HCT116 (cell line): ENCODE measurements at regions not wholly inside any gene's neighbourhood (a gene's known extent, or its start where the extent isn't known, plus 50 kb on each side); places are given as distances from the start of the nearest gene placed in this dataset.

Experiments used
- ATAC-seq: fragments of 200-7000 bp; cut with Tn5 transposase; 2 replicates; pipeline ENCODE4 v1.9.1; 2020; ENCODE audit warnings: mild to moderate bottlenecking, moderate library complexity
- BruUV-seq: library from RNA; stranded (reverse); fragments of 400-500 nt; replicated peaks from 2 replicates; lab custom pipeline; 2021; lab: Mats Ljungman, UMichigan
- CTCF ChIA-PET: fragments of 300-600 bp; sonication (Branson Sonifier 250); formaldehyde crosslinking; loops from one replicate; lab custom pipeline; 2021; ENCODE audit warnings: antibody characterized with exemption; lab: Charles Lee
- POLR2A ChIA-PET: fragments of 300-600, 350-600 bp; sonication (Branson Sonifier 250); formaldehyde crosslinking; loops from one replicate; lab custom pipeline; 2021; ENCODE audit warnings: antibody characterized with exemption; lab: Charles Lee
- RAD21 ChIA-PET, 2 experiments: fragments of 300-600 bp; sonication (Branson Sonifier 250); formaldehyde crosslinking; loops; one replicate each; lab custom pipeline; 2023; ENCODE audit warnings: low total read pairs in 2 of 2; ENCODE audit not compliant: uncharacterized antibody in 2 of 2, unreplicated experiment in 2 of 2, low non-redundant PET in 1 of 2; lab: Charles Lee
- DNase-seq: peaks from one replicate; pipeline ENCODE4 v3.0.0-alpha.2; 2010; ENCODE audit warnings: low read depth, low spot score
- H2AFZ ChIP-seq: fragments of 200-600 bp; shearing (Covaris generic), sonication (generic); 2 replicates; pipeline ENCODE4 v1.6.1; 2017; ENCODE audit warnings: low read depth, mixed run types, mixed read lengths, antibody characterized with exemption, low read length; ENCODE audit not compliant: poor library complexity, severe bottlenecking
- H3K27ac ChIP-seq: 2 replicates; pipeline ENCODE4 v1.5.1; 2012; ENCODE audit warnings: low read depth, low read length
- H3K27me3 ChIP-seq: fragments of 200-600 bp; sonication (generic); 2 replicates; pipeline ENCODE4 v1.6.1; 2016; ENCODE audit warnings: mixed run types, low read length, mixed read lengths; ENCODE audit not compliant: insufficient read depth
- H3K36me3 ChIP-seq, 2 experiments: fragments of 200-500 bp in 1 of 2; fragments of 200-600 bp in 1 of 2; sonication (Bioruptor generic) in 1 of 2; sonication (generic) in 1 of 2; 2 replicates each; pipeline versions ENCODE4 v1.5.1 to v1.6.1; 2014 to 2016; ENCODE audit warnings: low read length in 2 of 2, inconsistent platforms in 1 of 2, mixed read lengths in 1 of 2, mixed run types in 1 of 2; ENCODE audit not compliant: insufficient read depth in 2 of 2, control insufficient read depth in 1 of 2
- H3K4me1 ChIP-seq, 2 experiments: fragments of 200-600 bp in 1 of 2; sonication (generic) in 1 of 2; 2 replicates each; pipeline versions ENCODE4 v1.5.1 to v1.6.1; 2012 to 2017; ENCODE audit warnings: low read length in 2 of 2, inconsistent platforms in 1 of 2, mild to moderate bottlenecking in 1 of 2, mixed read lengths in 1 of 2, mixed run types in 1 of 2, moderate library complexity in 1 of 2; ENCODE audit not compliant: insufficient read depth in 2 of 2, control insufficient read depth in 1 of 2
- H3K4me2 ChIP-seq: fragments of 200-600 bp; sonication (generic); 2 replicates; pipeline ENCODE4 v1.6.1; 2017; ENCODE audit warnings: mixed run types, low read length, mixed read lengths
- H3K4me3 ChIP-seq, 2 experiments: fragments of 200-600 bp in 1 of 2; sonication (generic) in 1 of 2; replicated peaks in 1 of 2; 2 replicates each; pipeline ENCODE4 v1.5.1; 2011 to 2016; ENCODE audit warnings: low read length in 2 of 2, control low read depth in 1 of 2, low read depth in 1 of 2, mild to moderate bottlenecking in 1 of 2, mixed read lengths in 1 of 2, mixed run types in 1 of 2
- H3K79me2 ChIP-seq: fragments of 200-600 bp; sonication (generic); 2 replicates; pipeline ENCODE4 v1.6.1; 2017; ENCODE audit warnings: mild to moderate bottlenecking, mixed run types, low read length, moderate library complexity, mixed read lengths; ENCODE audit not compliant: insufficient read depth
- H3K9ac ChIP-seq: fragments of 200-600 bp; sonication (generic); 2 replicates; pipeline ENCODE4 v1.6.1; 2016; ENCODE audit warnings: low read length, mixed read lengths
- H3K9me2 ChIP-seq: fragments of 200-600 bp; sonication (generic), shearing (Covaris generic); 2 replicates; pipeline ENCODE4 v1.6.1; 2017; ENCODE audit warnings: mixed run types, mild to moderate bottlenecking, moderate library complexity; ENCODE audit not compliant: insufficient read depth
- H3K9me3 ChIP-seq, 2 experiments: fragments of 200-500 bp in 1 of 2; fragments of 200-600 bp in 1 of 2; sonication (Bioruptor generic) in 1 of 2; sonication (generic) in 1 of 2; 2 replicates each; pipeline ENCODE4 v1.6.1; 2014 to 2017; ENCODE audit warnings: low read length in 2 of 2, mixed read lengths in 2 of 2, inconsistent platforms in 1 of 2, low read depth in 1 of 2, mild to moderate bottlenecking in 1 of 2, mixed run types in 1 of 2, moderate library complexity in 1 of 2; ENCODE audit not compliant: control insufficient read depth in 1 of 2, insufficient read depth in 1 of 2
- H4K20me1 ChIP-seq: fragments of 200-600 bp; sonication (generic), shearing (Covaris generic); 2 replicates; pipeline ENCODE4 v1.6.1; 2017; ENCODE audit warnings: mixed run types, mild to moderate bottlenecking, moderate library complexity; ENCODE audit not compliant: insufficient read depth
- CBX3 ChIP-seq: IDR thresholded peaks from 2 replicates; pipeline ENCODE4 v1.6.1; 2012; ENCODE audit warnings: low read depth
- RAD21 ChIP-seq: IDR thresholded peaks from 2 replicates; pipeline ENCODE4 v1.6.1; 2012; ENCODE audit warnings: low read depth, mild to moderate bottlenecking
- SP1 ChIP-seq: IDR thresholded peaks from 2 replicates; pipeline ENCODE4 v1.6.1; 2012; ENCODE audit warnings: low read depth
- TCF7L2 ChIP-seq: IDR thresholded peaks from 2 replicates; pipeline ENCODE4 v1.7.0; 2011; ENCODE audit warnings: borderline replicate concordance, inconsistent platforms; ENCODE audit not compliant: insufficient read depth, insufficient read length; ENCODE audit errors: extremely low read depth
- ZFX ChIP-seq: fragments of 450-650 bp; IDR thresholded peaks from 2 replicates; pipeline ENCODE4 v1.6.1; 2017
- intact Hi-C: fragments of 100-400 bp; cut with micrococcal nuclease; formaldehyde crosslinking; loops from 2 replicates; pipeline ENCODE4 v1.10.0; 2022
- TF ChIP-seq, protein P1 (sequence below): IDR thresholded peaks from 2 replicates; pipeline ENCODE4 v1.6.1; 2012; ENCODE audit warnings: low read depth
- TF ChIP-seq, protein P2 (sequence below), 3 experiments: fragments of 200-600 bp in 1 of 3; sonication (generic) in 1 of 3; IDR thresholded peaks in 2 of 3; conservative IDR thresholded peaks in 1 of 3; 2 replicates each; pipeline ENCODE4 v1.5.1; 2012 to 2017; ENCODE audit warnings: low read depth in 2 of 3, low read length in 2 of 3, antibody characterized with exemption in 1 of 3, borderline replicate concordance in 1 of 3, control low read depth in 1 of 3, mild to moderate bottlenecking in 1 of 3, mixed read lengths in 1 of 3, mixed run types in 1 of 3, moderate library complexity in 1 of 3; ENCODE audit not compliant: insufficient read depth in 1 of 3
- TF ChIP-seq, protein P3 (sequence below): IDR thresholded peaks from 2 replicates; pipeline ENCODE4 v1.6.1; 2012

DNA sequence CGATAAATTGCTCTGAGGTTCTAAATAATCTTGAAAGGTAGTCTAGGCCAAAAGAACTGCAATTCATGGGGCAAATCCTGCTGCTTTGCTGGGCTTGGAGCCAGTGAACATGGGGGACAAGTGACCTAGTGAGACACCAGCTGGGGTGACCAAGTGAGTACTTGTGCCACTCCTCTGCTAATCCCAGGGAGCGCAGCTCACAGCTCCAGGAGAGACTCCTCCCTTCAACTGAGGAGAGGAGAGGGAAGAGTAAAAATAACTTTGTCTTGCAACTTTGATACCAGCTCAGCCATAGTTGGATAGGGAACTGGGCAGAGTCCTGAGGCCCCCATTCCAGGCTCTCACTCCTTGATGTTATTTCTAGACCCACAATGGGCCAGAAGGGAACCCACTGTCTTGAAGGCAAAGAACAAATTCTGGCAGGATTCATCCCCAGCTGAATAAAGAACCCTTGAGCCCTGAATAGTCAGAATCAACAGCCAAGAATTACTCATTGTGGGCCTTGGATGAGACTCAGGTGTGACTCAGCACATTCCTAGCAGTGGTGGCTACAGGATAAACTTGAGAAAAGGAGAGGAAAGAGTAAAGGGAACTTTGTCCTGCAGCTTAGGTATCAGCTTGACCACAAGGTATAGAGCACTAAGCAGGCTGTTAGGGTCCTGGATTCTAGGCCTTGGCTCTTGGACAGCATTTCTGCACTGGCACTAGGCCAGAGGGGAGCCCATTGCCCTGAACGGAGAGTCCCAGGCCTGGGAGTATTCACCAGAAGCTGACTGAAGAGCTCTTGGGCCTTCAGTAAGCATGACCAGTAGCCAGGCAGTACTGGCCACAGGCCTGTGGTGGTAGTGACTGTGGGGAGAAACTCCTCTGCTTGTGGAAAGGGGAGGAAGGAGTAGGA, 288.3 kb upstream of the CDH18 start:
- H3K79me2 ChIP-seq, result no peaks in the 10 kb centered on the region
- H3K9me2 ChIP-seq, result no peaks in the 10 kb centered on the region
- no peak overlapping the region for H2AFZ ChIP-seq
- no peaks in the 10 kb centered on the region for H3K4me1 ChIP-seq
- H3K27me3 ChIP-seq, result no peaks in the 10 kb centered on the region
- ChIA-PET POLR2A (no interaction called here), CTCF (no interaction called here), RAD21 (no interaction called here)
- intact Hi-C loops, result no loop called here
- H3K9me3 ChIP-seq, result peaks cover 5 to 16% of the 10 kb centered on the region in 2 experiments; a peak in 2 of 4 replicates
- H3K9ac ChIP-seq, result no peak overlapping the region
- no TSS peak for BruUV-seq
- no peak overlapping the region for H3K27ac ChIP-seq
- DNase-seq (no peak), ATAC-seq (no peak)
- no peak overlapping the region for H3K4me2 ChIP-seq
- no peak overlapping the region for H3K4me3 ChIP-seq
- H3K36me3 ChIP-seq, result no peaks in the 10 kb centered on the region
- TF ChIP-seq ZFX, result peak; percentile 40; the same call in 1 of the 2 replicates
- TF ChIP-seq, protein P1, sequence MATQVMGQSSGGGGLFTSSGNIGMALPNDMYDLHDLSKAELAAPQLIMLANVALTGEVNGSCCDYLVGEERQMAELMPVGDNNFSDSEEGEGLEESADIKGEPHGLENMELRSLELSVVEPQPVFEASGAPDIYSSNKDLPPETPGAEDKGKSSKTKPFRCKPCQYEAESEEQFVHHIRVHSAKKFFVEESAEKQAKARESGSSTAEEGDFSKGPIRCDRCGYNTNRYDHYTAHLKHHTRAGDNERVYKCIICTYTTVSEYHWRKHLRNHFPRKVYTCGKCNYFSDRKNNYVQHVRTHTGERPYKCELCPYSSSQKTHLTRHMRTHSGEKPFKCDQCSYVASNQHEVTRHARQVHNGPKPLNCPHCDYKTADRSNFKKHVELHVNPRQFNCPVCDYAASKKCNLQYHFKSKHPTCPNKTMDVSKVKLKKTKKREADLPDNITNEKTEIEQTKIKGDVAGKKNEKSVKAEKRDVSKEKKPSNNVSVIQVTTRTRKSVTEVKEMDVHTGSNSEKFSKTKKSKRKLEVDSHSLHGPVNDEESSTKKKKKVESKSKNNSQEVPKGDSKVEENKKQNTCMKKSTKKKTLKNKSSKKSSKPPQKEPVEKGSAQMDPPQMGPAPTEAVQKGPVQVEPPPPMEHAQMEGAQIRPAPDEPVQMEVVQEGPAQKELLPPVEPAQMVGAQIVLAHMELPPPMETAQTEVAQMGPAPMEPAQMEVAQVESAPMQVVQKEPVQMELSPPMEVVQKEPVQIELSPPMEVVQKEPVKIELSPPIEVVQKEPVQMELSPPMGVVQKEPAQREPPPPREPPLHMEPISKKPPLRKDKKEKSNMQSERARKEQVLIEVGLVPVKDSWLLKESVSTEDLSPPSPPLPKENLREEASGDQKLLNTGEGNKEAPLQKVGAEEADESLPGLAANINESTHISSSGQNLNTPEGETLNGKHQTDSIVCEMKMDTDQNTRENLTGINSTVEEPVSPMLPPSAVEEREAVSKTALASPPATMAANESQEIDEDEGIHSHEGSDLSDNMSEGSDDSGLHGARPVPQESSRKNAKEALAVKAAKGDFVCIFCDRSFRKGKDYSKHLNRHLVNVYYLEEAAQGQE, result no peak
- no peaks in the 10 kb centered on the region for H4K20me1 ChIP-seq

DNA sequence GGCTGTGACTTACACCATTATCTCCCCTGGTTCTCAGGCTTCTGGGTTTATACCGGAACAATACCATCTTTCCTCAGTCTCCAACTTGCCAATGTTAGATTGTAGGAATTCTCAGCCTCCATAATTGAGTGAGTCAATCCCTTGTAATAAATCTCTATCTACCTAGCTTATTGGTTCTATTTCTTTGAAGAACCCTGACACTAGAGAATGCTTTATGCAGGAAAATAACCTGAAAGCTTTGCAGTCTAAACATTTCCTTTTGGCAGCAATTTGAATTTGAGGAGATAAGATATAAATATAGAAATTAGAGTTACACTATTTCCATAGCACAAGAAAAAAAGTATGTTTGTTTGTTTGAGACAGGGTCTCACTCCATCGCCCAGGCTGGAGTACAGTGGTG, 278.1 kb upstream of the CDH18 start:
- H3K9me3 ChIP-seq, result peaks cover 10 to 24% of the 10 kb centered on the region in 2 experiments; a peak in 3 of 4 replicates
- no peaks in the 10 kb centered on the region for H4K20me1 ChIP-seq
- POLR2A ChIA-PET, result no interaction called here
- H3K9me2 ChIP-seq, result no peaks in the 10 kb centered on the region
- BruUV-seq, result no TSS peak
- TF ChIP-seq SP1, result no peak
- TF ChIP-seq RAD21, result no peak
- TF ChIP-seq TCF7L2, result no peak
- no peak for TF ChIP-seq CBX3
- no peak for TF ChIP-seq ZFX
- TF ChIP-seq, protein P2, sequence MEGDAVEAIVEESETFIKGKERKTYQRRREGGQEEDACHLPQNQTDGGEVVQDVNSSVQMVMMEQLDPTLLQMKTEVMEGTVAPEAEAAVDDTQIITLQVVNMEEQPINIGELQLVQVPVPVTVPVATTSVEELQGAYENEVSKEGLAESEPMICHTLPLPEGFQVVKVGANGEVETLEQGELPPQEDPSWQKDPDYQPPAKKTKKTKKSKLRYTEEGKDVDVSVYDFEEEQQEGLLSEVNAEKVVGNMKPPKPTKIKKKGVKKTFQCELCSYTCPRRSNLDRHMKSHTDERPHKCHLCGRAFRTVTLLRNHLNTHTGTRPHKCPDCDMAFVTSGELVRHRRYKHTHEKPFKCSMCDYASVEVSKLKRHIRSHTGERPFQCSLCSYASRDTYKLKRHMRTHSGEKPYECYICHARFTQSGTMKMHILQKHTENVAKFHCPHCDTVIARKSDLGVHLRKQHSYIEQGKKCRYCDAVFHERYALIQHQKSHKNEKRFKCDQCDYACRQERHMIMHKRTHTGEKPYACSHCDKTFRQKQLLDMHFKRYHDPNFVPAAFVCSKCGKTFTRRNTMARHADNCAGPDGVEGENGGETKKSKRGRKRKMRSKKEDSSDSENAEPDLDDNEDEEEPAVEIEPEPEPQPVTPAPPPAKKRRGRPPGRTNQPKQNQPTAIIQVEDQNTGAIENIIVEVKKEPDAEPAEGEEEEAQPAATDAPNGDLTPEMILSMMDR (IDR thresholded peaks at IDR 0.05 in 2 of 3, conservative IDR thresholded peaks at IDR 0.05 in 1 of 3; ENCODE audit: borderline replicate concordance in 1 of 3, insufficient read depth in 1 of 3, low read depth in 2 of 3, low read length in 2 of 3), result no peak
- TF ChIP-seq, protein P3, sequence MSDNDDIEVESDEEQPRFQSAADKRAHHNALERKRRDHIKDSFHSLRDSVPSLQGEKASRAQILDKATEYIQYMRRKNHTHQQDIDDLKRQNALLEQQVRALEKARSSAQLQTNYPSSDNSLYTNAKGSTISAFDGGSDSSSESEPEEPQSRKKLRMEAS, result no peak
- no peak overlapping the region for H3K9ac ChIP-seq
- ATAC-seq (no peak), DNase-seq (no peak)
- RAD21 ChIA-PET, result no interaction called here
- H3K79me2 ChIP-seq, result no peaks in the 10 kb centered on the region
- H3K27me3 ChIP-seq, result no peaks in the 10 kb centered on the region
- intact Hi-C loops, result no loop called here
- H3K36me3 ChIP-seq, result no peaks in the 10 kb centered on the region
- CTCF ChIA-PET, result no interaction called here
- no peak overlapping the region for H3K4me2 ChIP-seq
- no peaks in the 10 kb centered on the region for H3K4me1 ChIP-seq
- no peak overlapping the region for H2AFZ ChIP-seq
- H3K4me3 ChIP-seq, result no peak overlapping the region
- H3K27ac ChIP-seq, result no peak overlapping the region
